ENCODE measurements at regions not wholly inside any gene's neighbourhood (a gene's known extent, or its start where the extent isn't known, plus 50 kb on each side); places are given as distances from the start of the nearest gene placed in this dataset.

DNA sequence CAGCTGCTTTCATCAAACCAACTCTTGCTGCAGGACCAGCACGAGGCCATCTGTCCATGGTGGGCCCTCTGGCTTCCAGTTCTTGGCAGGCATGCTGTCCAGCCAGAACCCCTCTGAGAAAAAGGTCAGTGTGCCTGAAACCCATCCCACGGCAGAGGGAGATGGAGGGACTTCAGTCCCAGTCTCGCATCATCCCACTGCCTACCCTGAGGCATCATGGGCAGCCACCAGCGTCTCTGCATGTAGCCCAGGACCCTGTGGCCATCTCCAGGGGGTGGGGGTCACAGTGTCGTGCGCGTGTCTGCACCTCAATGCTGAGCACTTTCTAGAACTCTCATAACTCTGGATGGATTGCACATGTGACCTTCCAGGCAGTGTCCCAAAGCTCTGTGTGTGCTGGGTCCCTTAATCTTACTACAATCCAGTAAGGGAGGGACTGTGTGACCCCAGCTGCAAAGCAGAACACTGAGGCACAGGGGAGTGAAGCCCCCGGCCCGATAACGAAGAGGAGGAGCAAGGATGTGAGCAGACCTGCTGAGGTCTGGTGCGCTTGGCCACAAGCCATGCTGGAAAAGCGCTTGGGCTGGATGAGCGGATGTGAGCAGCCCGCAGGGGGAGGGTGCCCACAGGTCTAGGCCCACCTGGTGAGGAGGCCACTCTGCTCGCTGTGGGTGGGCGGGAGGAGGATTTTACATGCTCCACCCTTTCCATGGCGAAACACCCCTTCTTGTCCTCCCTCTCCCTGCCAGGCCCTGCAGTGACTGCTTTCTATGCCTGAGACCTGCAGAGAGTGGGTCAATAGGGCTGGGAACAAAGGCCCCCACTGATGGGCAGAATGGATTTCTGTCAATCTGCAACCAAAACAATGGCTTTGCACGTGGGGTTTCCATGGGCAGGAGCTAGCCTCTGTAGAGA lies 1401.0 kb downstream of the BRD1 start:
- TF ChIP-seq, protein P1, sequence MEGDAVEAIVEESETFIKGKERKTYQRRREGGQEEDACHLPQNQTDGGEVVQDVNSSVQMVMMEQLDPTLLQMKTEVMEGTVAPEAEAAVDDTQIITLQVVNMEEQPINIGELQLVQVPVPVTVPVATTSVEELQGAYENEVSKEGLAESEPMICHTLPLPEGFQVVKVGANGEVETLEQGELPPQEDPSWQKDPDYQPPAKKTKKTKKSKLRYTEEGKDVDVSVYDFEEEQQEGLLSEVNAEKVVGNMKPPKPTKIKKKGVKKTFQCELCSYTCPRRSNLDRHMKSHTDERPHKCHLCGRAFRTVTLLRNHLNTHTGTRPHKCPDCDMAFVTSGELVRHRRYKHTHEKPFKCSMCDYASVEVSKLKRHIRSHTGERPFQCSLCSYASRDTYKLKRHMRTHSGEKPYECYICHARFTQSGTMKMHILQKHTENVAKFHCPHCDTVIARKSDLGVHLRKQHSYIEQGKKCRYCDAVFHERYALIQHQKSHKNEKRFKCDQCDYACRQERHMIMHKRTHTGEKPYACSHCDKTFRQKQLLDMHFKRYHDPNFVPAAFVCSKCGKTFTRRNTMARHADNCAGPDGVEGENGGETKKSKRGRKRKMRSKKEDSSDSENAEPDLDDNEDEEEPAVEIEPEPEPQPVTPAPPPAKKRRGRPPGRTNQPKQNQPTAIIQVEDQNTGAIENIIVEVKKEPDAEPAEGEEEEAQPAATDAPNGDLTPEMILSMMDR (IDR thresholded peaks at IDR 0.05) = no peak
- TF ChIP-seq POLR2A (IDR thresholded peaks at IDR 0.05) = no peak

Measured in heart left ventricle (tissue), 13 donors.